BLaER1 (cell line): ENCODE measurements at regions not wholly inside any gene's neighbourhood (a gene's known extent, or its start where the extent isn't known, plus 50 kb on each side); places are given as distances from the start of the nearest gene placed in this dataset.

Source experiments
- H3K27ac ChIP-seq: shearing (Covaris generic); formaldehyde crosslinking; 2 replicates; pipeline ENCODE4 v1.8.1; 2022
- H3K27me3 ChIP-seq: shearing (Covaris generic); formaldehyde crosslinking; 2 replicates; pipeline ENCODE4 v1.8.1; 2022
- H3K36me3 ChIP-seq: shearing (Covaris generic); formaldehyde crosslinking; 2 replicates; pipeline ENCODE4 v1.8.1; 2022
- H3K4me1 ChIP-seq: shearing (Covaris generic); formaldehyde crosslinking; 2 replicates; pipeline ENCODE4 v1.8.1; 2022
- H3K4me2 ChIP-seq: shearing (Covaris generic); formaldehyde crosslinking; 2 replicates; pipeline ENCODE4 v1.8.1; 2022
- H3K4me3 ChIP-seq: shearing (Covaris generic); formaldehyde crosslinking; 2 replicates; pipeline ENCODE4 v1.8.1; 2022
- H3K9ac ChIP-seq: shearing (Covaris generic); formaldehyde crosslinking; 2 replicates; pipeline ENCODE4 v1.8.1; 2022
- H3K9me3 ChIP-seq: shearing (Covaris generic); formaldehyde crosslinking; 2 replicates; pipeline ENCODE4 v1.8.1; 2022
- H4K20me1 ChIP-seq: shearing (Covaris generic); formaldehyde crosslinking; 2 replicates; pipeline ENCODE4 v1.8.1; 2022
- Cebpa-rat ChIP-seq: shearing (Covaris generic); IDR thresholded peaks from 2 replicates; pipeline ENCODE4 v1.8.1; 2022

GRCh38 chr9:7303907-7304626, 495.5 kb downstream of the DMAC1 start:
- Histone ChIP-seq H3K9me3 (peaks cover 9% of the 10 kb centered on the region), H4K20me1 (no peaks in the 10 kb centered on the region), H3K4me2 (no peak overlapping the region), H3K36me3 (no peaks in the 10 kb centered on the region), H3K27ac (no peak overlapping the region), H3K27me3 (no peaks in the 10 kb centered on the region), H3K4me1 (no peaks in the 10 kb centered on the region), H3K4me3 (no peak overlapping the region), H3K9ac (no peak overlapping the region)
- TF ChIP-seq Cebpa-rat = no peak

GRCh38 chr9:7300484-7300883, 499.1 kb downstream of the DMAC1 start:
- Histone ChIP-seq H3K4me3 (no peak overlapping the region), H3K27me3 (no peaks in the 10 kb centered on the region), H3K36me3 (no peaks in the 10 kb centered on the region), H3K4me2 (no peak overlapping the region), H3K9ac (no peak overlapping the region), H3K4me1 (no peaks in the 10 kb centered on the region), H4K20me1 (no peaks in the 10 kb centered on the region), H3K9me3 (no peaks in the 10 kb centered on the region), H3K27ac (no peak overlapping the region)
- TF ChIP-seq Cebpa-rat = no peak

DNA sequence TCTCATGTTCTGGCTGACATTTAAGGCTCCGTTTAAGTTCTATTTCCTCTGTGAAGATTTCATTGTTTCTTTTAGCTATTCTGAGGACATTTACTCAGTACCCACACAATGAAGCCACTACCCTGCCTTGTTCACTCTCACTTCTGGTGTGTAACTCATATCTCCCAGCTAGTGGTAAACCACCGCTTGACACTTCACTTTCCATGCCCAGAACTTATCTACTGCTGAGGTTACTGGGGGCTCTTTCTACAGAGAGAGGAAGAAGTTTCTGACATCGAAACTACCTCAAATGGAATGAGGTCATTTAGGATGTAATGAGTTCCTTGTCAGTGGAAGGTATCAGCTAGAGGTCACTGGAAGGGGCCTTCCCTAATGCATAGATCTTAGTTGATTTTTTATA, 501.5 kb downstream of the DMAC1 start:
- H3K9ac ChIP-seq = no peak overlapping the region
- H3K27ac ChIP-seq = no peak overlapping the region
- TF ChIP-seq Cebpa-rat = no peak
- H3K27me3 ChIP-seq = no peaks in the 10 kb centered on the region
- H3K4me1 ChIP-seq = no peaks in the 10 kb centered on the region
- no peaks in the 10 kb centered on the region for H3K9me3 ChIP-seq
- no peak overlapping the region for H3K4me3 ChIP-seq
- H4K20me1 ChIP-seq = no peaks in the 10 kb centered on the region
- no peak overlapping the region for H3K4me2 ChIP-seq
- no peaks in the 10 kb centered on the region for H3K36me3 ChIP-seq

- Histone ChIP-seq H3K4me3 (no peak overlapping the region), H3K27ac (no peak overlapping the region), H3K4me2 (no peak overlapping the region), H3K36me3 (no peaks in the 10 kb centered on the region), H3K9ac (no peak overlapping the region), H4K20me1 (no peaks in the 10 kb centered on the region), H3K4me1 (no peaks in the 10 kb centered on the region), H3K27me3 (no peaks in the 10 kb centered on the region), H3K9me3 (no peaks in the 10 kb centered on the region)
- TF ChIP-seq Cebpa-rat = no peak
Observed at GRCh38 chr9:7297521-7297920, 502.1 kb downstream of the DMAC1 start.

- TF ChIP-seq Cebpa-rat = no peak
- Histone ChIP-seq H3K27me3 (no peaks in the 10 kb centered on the region), H3K36me3 (no peaks in the 10 kb centered on the region), H3K4me3 (no peak overlapping the region), H3K4me1 (no peaks in the 10 kb centered on the region), H3K9ac (no peak overlapping the region), H3K4me2 (no peak overlapping the region), H3K27ac (no peak overlapping the region), H3K9me3 (no peaks in the 10 kb centered on the region), H4K20me1 (no peaks in the 10 kb centered on the region)
Observed at GRCh38 chr9:7293091-7293490, 506.5 kb downstream of the DMAC1 start.

DNA sequence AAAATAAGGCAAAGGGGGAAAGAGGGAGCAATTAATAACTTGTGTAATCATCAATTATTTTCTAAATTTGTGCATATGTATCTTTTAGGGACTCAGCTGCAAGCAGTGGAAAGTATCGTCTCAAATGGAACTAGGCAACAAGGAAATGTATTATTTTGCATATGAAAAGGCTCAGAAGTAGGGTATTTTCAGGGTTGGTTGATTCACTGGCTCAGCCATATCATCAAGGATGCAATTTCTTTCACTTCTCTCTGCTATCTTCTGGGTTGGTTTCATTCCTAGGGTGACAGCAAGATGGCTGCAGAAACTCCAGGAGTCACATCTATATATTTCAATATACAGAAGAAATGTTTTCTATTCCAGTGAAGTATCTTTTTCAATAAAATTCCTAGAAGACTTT, 509.8 kb downstream of the DMAC1 start:
- no peak overlapping the region for H3K27ac ChIP-seq
- H3K27me3 ChIP-seq = no peaks in the 10 kb centered on the region
- no peak overlapping the region for H3K4me3 ChIP-seq
- H3K4me1 ChIP-seq = no peaks in the 10 kb centered on the region
- H3K4me2 ChIP-seq = no peak overlapping the region
- TF ChIP-seq Cebpa-rat = no peak
- H4K20me1 ChIP-seq = no peaks in the 10 kb centered on the region
- no peak overlapping the region for H3K9ac ChIP-seq
- H3K9me3 ChIP-seq = no peaks in the 10 kb centered on the region
- H3K36me3 ChIP-seq = no peaks in the 10 kb centered on the region

GRCh38 chr9:7287986-7288385, 511.6 kb downstream of the DMAC1 start:
- H3K9me3 ChIP-seq = no peaks in the 10 kb centered on the region
- H3K4me3 ChIP-seq = no peak overlapping the region
- no peak overlapping the region for H3K9ac ChIP-seq
- no peaks in the 10 kb centered on the region for H3K36me3 ChIP-seq
- H3K4me1 ChIP-seq = no peaks in the 10 kb centered on the region
- TF ChIP-seq Cebpa-rat = no peak
- no peak overlapping the region for H3K27ac ChIP-seq
- no peaks in the 10 kb centered on the region for H3K27me3 ChIP-seq
- no peaks in the 10 kb centered on the region for H4K20me1 ChIP-seq
- no peak overlapping the region for H3K4me2 ChIP-seq

- H3K27ac ChIP-seq = no peak overlapping the region
- no peaks in the 10 kb centered on the region for H3K27me3 ChIP-seq
- H3K9ac ChIP-seq = no peak overlapping the region
- H3K4me1 ChIP-seq = no peaks in the 10 kb centered on the region
- no peak for TF ChIP-seq Cebpa-rat
- no peaks in the 10 kb centered on the region for H4K20me1 ChIP-seq
- H3K36me3 ChIP-seq = no peaks in the 10 kb centered on the region
- no peaks in the 10 kb centered on the region for H3K9me3 ChIP-seq
- H3K4me2 ChIP-seq = no peak overlapping the region
- H3K4me3 ChIP-seq = no peak overlapping the region
Observed at GRCh38 chr9:7287065-7287464, 512.5 kb downstream of the DMAC1 start.

DNA sequence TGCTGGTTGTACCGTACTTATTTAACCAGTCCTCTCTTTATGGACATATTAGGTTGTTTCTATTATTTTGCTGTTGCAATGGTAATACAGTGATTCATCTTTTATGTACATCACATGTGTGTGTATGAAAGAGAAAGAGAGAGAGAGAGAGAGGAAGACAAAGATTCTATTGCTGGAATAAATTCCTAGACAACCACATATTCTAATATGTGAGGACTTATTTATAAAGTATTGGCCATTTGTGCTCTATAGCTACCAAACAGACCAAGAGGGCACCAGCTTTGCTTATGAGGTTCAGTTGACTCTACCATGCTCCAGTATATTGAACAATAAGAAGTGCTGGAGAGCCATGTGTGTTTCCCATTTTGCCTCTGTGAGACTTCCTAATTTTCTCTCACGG, 513.5 kb downstream of the DMAC1 start:
- no peaks in the 10 kb centered on the region for H3K9me3 ChIP-seq

DNA sequence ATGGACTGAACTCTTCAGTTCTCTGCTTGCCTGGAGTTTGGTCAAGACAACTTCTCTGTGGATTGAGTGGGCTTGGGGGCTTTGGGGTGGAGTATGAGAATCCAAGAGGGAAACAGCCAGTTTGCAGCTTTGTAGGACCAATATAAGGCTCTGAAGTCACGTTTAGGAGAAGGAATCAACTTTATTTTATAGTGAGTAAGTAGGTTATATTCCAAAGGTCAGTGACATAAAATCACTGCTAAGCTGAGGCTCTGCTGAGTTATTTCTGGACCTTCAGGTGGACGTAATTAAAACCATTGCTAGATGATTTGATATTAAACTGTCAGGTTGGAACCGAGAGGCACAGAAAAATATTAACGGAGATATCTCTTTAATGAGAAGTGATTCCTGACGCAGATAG, 514.4 kb downstream of the DMAC1 start:
- Histone ChIP-seq H4K20me1 (no peaks in the 10 kb centered on the region), H3K4me2 (no peak overlapping the region), H3K27ac (no peak overlapping the region), H3K9ac (no peak overlapping the region), H3K27me3 (no peaks in the 10 kb centered on the region), H3K9me3 (no peaks in the 10 kb centered on the region), H3K4me1 (no peaks in the 10 kb centered on the region), H3K36me3 (no peaks in the 10 kb centered on the region), H3K4me3 (no peak overlapping the region)
- no peak for TF ChIP-seq Cebpa-rat

More for the DNA sequence above, 513.5 kb downstream of the DMAC1 start:
- no peak overlapping the region for H3K4me3 ChIP-seq
- H3K27ac ChIP-seq = no peak overlapping the region
- no peaks in the 10 kb centered on the region for H3K27me3 ChIP-seq
- H3K9ac ChIP-seq = no peak overlapping the region
- TF ChIP-seq Cebpa-rat = no peak
- no peaks in the 10 kb centered on the region for H3K36me3 ChIP-seq
- no peaks in the 10 kb centered on the region for H3K4me1 ChIP-seq
- no peak overlapping the region for H3K4me2 ChIP-seq
- no peaks in the 10 kb centered on the region for H4K20me1 ChIP-seq

DNA sequence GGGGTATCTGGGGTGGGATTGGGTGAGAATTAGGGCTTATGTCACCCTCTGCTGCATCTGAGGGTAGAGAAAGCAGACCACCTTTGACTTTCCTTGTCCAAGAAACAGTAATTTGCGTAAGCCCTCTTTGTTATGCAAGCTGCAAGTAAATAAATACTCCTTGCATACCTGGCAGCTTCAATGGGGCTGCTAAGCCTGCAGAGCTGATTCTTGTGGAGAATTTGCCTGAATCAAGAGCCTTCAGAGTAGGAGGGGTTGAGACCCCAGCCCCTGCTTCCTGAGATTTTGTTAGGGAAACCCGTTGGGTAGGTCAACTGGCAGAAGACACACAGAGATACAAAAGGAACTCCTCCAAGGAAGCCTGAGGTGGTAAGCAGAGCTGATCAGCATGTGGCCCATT, 515.1 kb downstream of the DMAC1 start:
- Histone ChIP-seq H3K4me3 (no peak overlapping the region), H3K4me2 (no peak overlapping the region), H3K27ac (no peak overlapping the region), H3K36me3 (no peaks in the 10 kb centered on the region), H3K4me1 (no peaks in the 10 kb centered on the region), H4K20me1 (no peaks in the 10 kb centered on the region), H3K27me3 (no peaks in the 10 kb centered on the region), H3K9ac (no peak overlapping the region), H3K9me3 (no peaks in the 10 kb centered on the region)
- no peak for TF ChIP-seq Cebpa-rat
